ENCODE measurements at regions not wholly inside any gene's neighbourhood (a gene's known extent, or its start where the extent isn't known, plus 50 kb on each side); places are given as distances from the start of the nearest gene placed in this dataset.
"Not testable (repeated sequence)": the region's sequence is repeated elsewhere in the genome, so short reads cannot be mapped to it uniquely, and the experiment has no call there.

DNA sequence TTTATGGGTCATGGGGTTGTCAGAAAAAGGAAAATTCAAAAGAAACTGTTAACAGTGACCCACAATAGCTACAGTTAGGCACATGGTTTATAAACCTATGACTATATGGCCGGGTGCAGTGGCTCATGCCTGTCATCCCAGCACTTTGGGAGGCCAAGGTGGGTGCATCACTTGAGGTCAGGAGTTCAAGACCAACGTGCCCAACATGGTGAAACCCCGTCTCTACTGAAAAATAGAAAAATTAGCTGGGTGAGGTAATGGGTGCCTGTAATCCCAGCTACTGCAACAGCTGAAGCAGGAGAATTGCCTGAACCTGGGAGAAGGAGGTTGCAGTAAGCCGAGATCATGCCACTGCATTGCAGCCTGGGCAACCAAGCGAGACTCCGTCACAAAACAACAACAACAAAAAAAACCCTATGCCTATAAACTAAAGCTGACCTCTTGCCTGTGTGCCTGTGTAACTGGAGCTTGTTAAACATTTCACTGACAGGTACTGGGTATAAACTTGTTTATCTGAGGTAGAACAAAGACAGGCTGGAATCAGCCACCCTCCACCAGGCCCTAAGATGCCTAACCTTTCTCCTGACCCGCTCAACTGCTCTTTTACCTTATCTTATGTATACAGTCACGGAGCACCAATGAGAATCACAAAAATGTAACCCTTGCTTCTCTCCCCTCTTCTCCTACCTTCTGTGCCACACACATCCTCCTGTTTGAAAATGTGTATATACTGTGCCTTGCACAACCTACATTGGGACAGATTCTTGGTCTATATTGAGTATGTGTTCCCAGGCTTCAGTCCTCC is 62.9 kb upstream of the ATF7IP2 start:
- no peak for DNase-seq (ENCODE audit: low read depth)
- no peak overlapping the region for H3K4me3 ChIP-seq (ENCODE audit: low read depth, low read length)
- TF ChIP-seq, protein P1, sequence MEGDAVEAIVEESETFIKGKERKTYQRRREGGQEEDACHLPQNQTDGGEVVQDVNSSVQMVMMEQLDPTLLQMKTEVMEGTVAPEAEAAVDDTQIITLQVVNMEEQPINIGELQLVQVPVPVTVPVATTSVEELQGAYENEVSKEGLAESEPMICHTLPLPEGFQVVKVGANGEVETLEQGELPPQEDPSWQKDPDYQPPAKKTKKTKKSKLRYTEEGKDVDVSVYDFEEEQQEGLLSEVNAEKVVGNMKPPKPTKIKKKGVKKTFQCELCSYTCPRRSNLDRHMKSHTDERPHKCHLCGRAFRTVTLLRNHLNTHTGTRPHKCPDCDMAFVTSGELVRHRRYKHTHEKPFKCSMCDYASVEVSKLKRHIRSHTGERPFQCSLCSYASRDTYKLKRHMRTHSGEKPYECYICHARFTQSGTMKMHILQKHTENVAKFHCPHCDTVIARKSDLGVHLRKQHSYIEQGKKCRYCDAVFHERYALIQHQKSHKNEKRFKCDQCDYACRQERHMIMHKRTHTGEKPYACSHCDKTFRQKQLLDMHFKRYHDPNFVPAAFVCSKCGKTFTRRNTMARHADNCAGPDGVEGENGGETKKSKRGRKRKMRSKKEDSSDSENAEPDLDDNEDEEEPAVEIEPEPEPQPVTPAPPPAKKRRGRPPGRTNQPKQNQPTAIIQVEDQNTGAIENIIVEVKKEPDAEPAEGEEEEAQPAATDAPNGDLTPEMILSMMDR (IDR thresholded peaks at IDR 0.05; ENCODE audit: low read depth, low read length, missing control alignments): no peak

DNA sequence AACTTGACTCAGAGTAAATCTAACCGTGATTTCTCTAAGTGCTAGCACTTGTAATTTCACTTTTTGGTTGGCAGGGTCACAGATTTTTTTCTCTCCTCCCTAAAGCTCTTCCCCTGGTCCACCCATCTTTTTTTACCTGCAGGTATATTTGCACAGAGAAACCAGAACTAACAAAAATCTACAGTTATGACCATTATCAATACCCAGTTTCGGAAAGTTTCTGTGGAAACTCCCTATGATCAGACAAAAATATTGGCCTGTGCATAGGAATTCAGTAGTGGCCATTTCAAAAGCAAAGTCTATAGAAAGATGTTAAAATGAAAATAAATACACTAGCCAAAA is 62.4 kb upstream of the ATF7IP2 start:
- no peak for DNase-seq (ENCODE audit: low read depth)
- H3K4me3 ChIP-seq (ENCODE audit: low read depth, low read length): no peak overlapping the region
- TF ChIP-seq, protein P1 (IDR thresholded peaks at IDR 0.05; ENCODE audit: low read depth, low read length, missing control alignments): no peak

DNA sequence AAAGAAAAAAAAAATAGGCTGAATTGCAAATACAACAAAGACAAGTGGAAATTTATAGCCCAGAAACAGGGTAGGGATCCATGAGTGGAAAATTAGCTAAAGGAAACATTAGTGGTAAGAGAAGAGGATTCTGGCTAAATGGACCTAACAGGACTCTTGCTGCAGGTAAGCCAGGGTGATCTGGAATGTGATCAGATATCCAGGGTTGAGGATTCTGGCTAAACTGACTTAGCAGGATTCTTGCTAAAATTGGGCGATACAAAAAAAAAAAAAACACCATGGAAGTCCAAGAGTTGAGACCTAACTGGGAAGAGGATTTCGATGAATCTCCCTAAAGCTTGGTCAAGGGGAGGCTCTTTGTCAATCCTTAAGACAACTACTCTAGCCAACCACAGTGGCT is 61.7 kb upstream of the ATF7IP2 start:
- H3K4me3 ChIP-seq (ENCODE audit: low read depth, low read length): no peak overlapping the region
- DNase-seq (ENCODE audit: low read depth): no peak
- TF ChIP-seq, protein P1 (IDR thresholded peaks at IDR 0.05; ENCODE audit: low read depth, low read length, missing control alignments): no peak

DNA sequence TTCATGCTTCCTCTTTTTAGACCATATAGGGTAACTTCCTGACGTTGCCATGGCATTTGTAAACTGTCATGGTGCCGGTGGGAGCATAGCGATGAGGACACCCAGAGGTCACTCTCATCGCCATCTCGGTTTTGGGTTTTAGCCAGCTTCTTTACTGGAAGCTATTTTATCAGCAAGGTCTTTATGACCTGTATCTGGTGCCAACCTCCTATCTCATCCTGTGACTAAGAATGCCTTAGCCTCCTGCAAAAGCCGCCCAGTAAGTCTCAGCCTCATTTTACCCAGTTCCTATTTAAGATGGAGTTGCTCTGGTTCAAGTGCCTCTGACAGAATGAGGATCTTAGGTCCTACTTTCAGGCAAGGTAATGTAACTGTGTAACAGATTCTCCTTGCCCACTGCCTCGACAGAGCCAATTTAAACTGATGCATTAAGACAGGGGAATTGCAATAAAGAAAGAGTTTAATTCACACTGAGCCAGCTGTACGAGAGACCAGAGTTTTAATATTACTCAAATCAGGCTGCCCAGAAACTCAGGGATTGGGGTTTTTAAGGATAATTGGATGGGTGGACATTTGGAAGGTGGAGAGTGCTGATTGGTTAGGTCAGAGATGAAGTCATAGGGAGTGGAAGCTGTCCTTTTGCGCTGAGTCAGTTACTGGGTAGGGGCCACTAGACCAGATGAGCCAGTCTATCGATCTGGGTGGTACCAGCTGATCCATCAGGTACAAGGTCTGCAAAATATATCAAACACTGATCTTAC is 59.9 kb upstream of the ATF7IP2 start:
- DNase-seq (ENCODE audit: low read depth): no peak
- H3K4me3 ChIP-seq (ENCODE audit: low read depth, low read length): no peak overlapping the region
- TF ChIP-seq, protein P1 (IDR thresholded peaks at IDR 0.05; ENCODE audit: low read depth, low read length, missing control alignments): no peak

DNA sequence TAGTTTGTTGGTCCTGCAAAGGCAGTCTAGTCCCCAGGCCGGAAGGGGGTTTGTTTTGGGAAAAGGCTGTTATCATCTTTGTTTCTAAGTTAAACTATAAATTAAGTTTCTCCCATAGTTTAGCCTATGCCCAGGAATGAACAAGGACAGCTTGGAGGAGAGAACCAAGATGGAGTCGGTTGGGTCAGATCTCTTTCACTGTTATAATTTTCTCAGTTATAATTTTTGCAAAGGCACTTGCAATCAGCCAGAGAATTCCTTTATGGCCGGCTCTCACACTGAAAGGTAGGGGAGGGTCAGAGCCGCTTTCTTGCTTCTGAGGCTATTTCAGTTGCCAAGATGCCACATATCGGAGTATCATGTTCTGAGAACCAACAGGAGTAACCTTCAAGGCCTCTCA is 59.2 kb upstream of the ATF7IP2 start:
- TF ChIP-seq, protein P1 (IDR thresholded peaks at IDR 0.05; ENCODE audit: low read depth, low read length, missing control alignments): no peak
- DNase-seq (ENCODE audit: low read depth): no peak
- no peak overlapping the region for H3K4me3 ChIP-seq (ENCODE audit: low read depth, low read length)

DNA sequence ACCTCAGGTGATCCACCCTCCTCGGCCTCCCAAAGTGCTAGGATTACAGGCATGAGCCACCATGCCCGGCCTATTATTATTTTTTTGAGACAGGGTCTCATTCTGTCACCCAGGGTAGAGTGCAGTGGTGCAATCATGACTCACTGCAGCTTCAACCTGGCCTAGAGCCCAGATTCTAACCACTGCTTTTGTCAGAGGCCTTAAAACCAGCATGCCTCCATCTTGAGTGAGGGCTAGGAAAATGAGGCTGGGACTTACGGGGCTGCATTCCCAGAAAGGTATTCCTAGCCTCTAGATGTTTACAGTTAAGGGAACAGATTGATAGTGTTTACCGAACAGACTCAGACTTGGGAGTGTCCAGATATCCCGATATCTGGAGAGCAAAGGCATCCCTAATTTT is 57.6 kb upstream of the ATF7IP2 start:
- not testable (repeated sequence) for H3K4me3 ChIP-seq (ENCODE audit: low read depth, low read length); DNase-seq (ENCODE audit: low read depth)

DNA sequence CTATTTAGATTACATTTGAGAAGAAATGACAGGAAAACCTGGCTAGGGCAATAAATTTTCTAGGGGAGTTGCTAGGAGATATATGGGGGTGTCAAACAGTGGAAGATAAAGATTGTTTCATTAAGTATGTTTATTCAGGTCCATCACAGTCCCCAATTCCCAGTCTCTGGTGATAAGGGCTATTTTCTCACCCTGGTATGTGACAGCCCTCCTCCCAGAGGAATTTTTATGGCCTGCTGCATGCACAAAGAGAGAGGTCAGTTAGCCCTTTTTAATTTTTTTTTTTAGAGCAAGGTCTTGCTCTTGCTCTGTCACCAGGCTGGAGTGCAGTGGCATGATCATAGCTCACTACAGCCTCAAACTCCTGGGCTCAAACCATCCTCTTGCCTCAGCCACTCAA is 53.6 kb upstream of the ATF7IP2 start:
- TF ChIP-seq, protein P1 (IDR thresholded peaks at IDR 0.05; ENCODE audit: low read depth, low read length, missing control alignments): no peak
- no peak for DNase-seq (ENCODE audit: low read depth)
- H3K4me3 ChIP-seq (ENCODE audit: low read depth, low read length): no peak overlapping the region

Data from GM12864 (cell line).